SK-N-SH (cell line): ENCODE measurements at regions not wholly inside any gene's neighbourhood (a gene's known extent, or its start where the extent isn't known, plus 50 kb on each side); places are given as distances from the start of the nearest gene placed in this dataset.
A peak's percentile ranks its signal among the peaks of the same experiment; 100 is the strongest.

ENCODE experiments used
- CTCF ChIA-PET: fragments of 300-600, 350-600 bp; formaldehyde crosslinking; extraction: SDS; loops from one replicate; lab custom pipeline; 2021; lab: Yijun Ruan, JAX
- POLR2A ChIA-PET: fragments of 350-600 bp; sonication (Branson Sonifier 250); formaldehyde crosslinking; extraction: SDS; loops from one replicate; lab custom pipeline; 2020; ENCODE audit warnings: antibody characterized with exemption, inconsistent platforms; lab: Yijun Ruan, JAX
- DNase-seq: peaks from one replicate; pipeline ENCODE4 v3.0.0; 2012
- H2AFZ ChIP-seq: fragments of 200-600 bp; sonication (generic); 2 replicates; pipeline ENCODE4 v1.8.1; 2016; ENCODE audit warnings: antibody characterized with exemption, mild to moderate bottlenecking, low read depth
- H3F3A ChIP-seq: fragments of 200-600 bp; sonication (generic); replicated peaks from 2 replicates; pipeline ENCODE3; 2016; ENCODE audit warnings: antibody characterized with exemption, mild to moderate bottlenecking; ENCODE audit not compliant: insufficient read depth
- H3K27ac ChIP-seq, 2 experiments: fragments of 200-500 bp in 1 of 2; fragments of 200-600 bp in 1 of 2; sonication (Bioruptor generic) in 1 of 2; sonication (generic), shearing (Covaris generic) in 1 of 2; 2 replicates each; pipeline versions ENCODE4 v1.5.1 to v1.6.1; 2014 to 2016; ENCODE audit warnings: low read depth in 2 of 2, inconsistent platforms in 1 of 2, low read length in 1 of 2, mild to moderate bottlenecking in 1 of 2, mixed read lengths in 1 of 2
- H3K27me3 ChIP-seq: fragments of 200-600 bp; sonication (generic), shearing (Covaris generic); 2 replicates; pipeline ENCODE4 v1.6.1; 2016; ENCODE audit warnings: mixed run types; ENCODE audit not compliant: insufficient read depth
- H3K36me3 ChIP-seq, 2 experiments: fragments of 200-500 bp in 1 of 2; fragments of 200-600 bp in 1 of 2; sonication (Bioruptor generic) in 1 of 2; sonication (generic) in 1 of 2; replicated peaks in 1 of 2; 2 replicates each; pipeline versions ENCODE3 to v1.5.1; 2014 to 2016; ENCODE audit warnings: low read length in 1 of 2, mild to moderate bottlenecking in 1 of 2; ENCODE audit not compliant: insufficient read depth in 2 of 2, control insufficient read depth in 1 of 2
- H3K4me1 ChIP-seq, 2 experiments: fragments of 200-500 bp in 1 of 2; fragments of 200-600 bp in 1 of 2; sonication (Bioruptor generic) in 1 of 2; sonication (generic), shearing (Covaris generic) in 1 of 2; 2 replicates each; pipeline versions ENCODE4 v1.5.1 to v1.6.1; 2014 to 2016; ENCODE audit warnings: low read depth in 1 of 2, low read length in 1 of 2, mixed run types in 1 of 2; ENCODE audit not compliant: insufficient read depth in 2 of 2, control insufficient read depth in 1 of 2
- H3K4me2 ChIP-seq: fragments of 200-600 bp; sonication (generic), shearing (Covaris generic); 2 replicates; pipeline ENCODE4 v1.6.1; 2017; ENCODE audit warnings: mixed run types
- H3K4me3 ChIP-seq, 2 experiments: fragments of 200-500 bp in 1 of 2; fragments of 200-600 bp in 1 of 2; sonication (Bioruptor generic) in 1 of 2; sonication (generic), shearing (Covaris generic) in 1 of 2; 2 replicates each; pipeline versions ENCODE4 v1.5.1 to v1.8.1; 2014 to 2016; ENCODE audit warnings: low read depth in 2 of 2, inconsistent platforms in 1 of 2, low read length in 1 of 2, mild to moderate bottlenecking in 1 of 2, mixed read lengths in 1 of 2, moderate library complexity in 1 of 2
- H3K79me2 ChIP-seq: fragments of 200-600 bp; sonication (generic); 2 replicates; pipeline ENCODE4 v1.8.1; 2017; ENCODE audit warnings: mild to moderate bottlenecking; ENCODE audit not compliant: insufficient read depth
- H3K9ac ChIP-seq: fragments of 200-600 bp; sonication (generic); 2 replicates; pipeline ENCODE4 v1.6.1; 2017; ENCODE audit warnings: mixed run types
- H3K9me2 ChIP-seq: fragments of 200-600 bp; sonication (generic); 2 replicates; pipeline ENCODE4 v1.6.1; 2017; ENCODE audit warnings: mixed run types
- H3K9me3 ChIP-seq: fragments of 200-600 bp; sonication (generic); 2 replicates; pipeline ENCODE4 v1.6.1; 2017; ENCODE audit warnings: mixed run types, mild to moderate bottlenecking, moderate library complexity
- H4K20me1 ChIP-seq: fragments of 200-600 bp; sonication (generic); 2 replicates; pipeline ENCODE4 v1.6.1; 2017; ENCODE audit warnings: mild to moderate bottlenecking, mixed run types; ENCODE audit not compliant: insufficient read depth
- EP300 ChIP-seq, 2 experiments: IDR thresholded peaks; 2 replicates each; pipeline versions ENCODE4 v1.4.0 to v1.6.1; 2012; ENCODE audit warnings: borderline replicate concordance in 1 of 2, low read depth in 1 of 2, low read length in 1 of 2
- GATA2 ChIP-seq: sonication (generic); formaldehyde crosslinking; IDR thresholded peaks from 2 replicates; pipeline ENCODE4 v1.5.0; 2020; ENCODE audit warnings: mild to moderate bottlenecking, missing genetic modification reagents
- MXI1 ChIP-seq: IDR thresholded peaks from 2 replicates; pipeline ENCODE4 v1.6.1; 2012; ENCODE audit warnings: mild to moderate bottlenecking, low read depth, low read length, improper control_type of control experiment
- RFX5 ChIP-seq: IDR thresholded peaks from 2 replicates; pipeline ENCODE4 v1.6.1; 2012; ENCODE audit warnings: mild to moderate bottlenecking, improper control_type of control experiment, low read length
- SMC3 ChIP-seq: IDR thresholded peaks from 2 replicates; pipeline ENCODE4 v1.6.1; 2012; ENCODE audit warnings: low read depth, low read length, improper control_type of control experiment
- TAF1 ChIP-seq: IDR thresholded peaks from 2 replicates; pipeline ENCODE4 v1.6.1; 2012; ENCODE audit warnings: low read depth, mild to moderate bottlenecking, low read length, moderate library complexity, borderline replicate concordance
- WGBS: methylation state at CpG from one replicate; pipeline ENCODE4 v1.1.6; 2017; ENCODE audit warnings: low lambda C conversion rate; 5-methylcytosine and 5-hydroxymethylcytosine counted together

- Histone ChIP-seq H4K20me1 (no peaks in the 10 kb centered on the region), H3K36me3 (no peaks in the 10 kb centered on the region), H3K79me2 (no peaks in the 10 kb centered on the region), H3K9me2 (no peaks in the 10 kb centered on the region), H3K4me1 (peaks cover 0 to 3% of the 10 kb centered on the region in 2 experiments; a peak in 2 of 4 replicates), H3K27me3 (no peaks in the 10 kb centered on the region), H3K27ac (no peak overlapping the region), H3K4me2 (no peak overlapping the region), H3F3A (peaks cover 6% of the 10 kb centered on the region), H3K9me3 (no peaks in the 10 kb centered on the region), H2AFZ (no peak overlapping the region), H3K4me3 (no peak overlapping the region), H3K9ac (no peak overlapping the region)
- ChIA-PET CTCF (no interaction called here), POLR2A (no interaction called here)
- TF ChIP-seq RFX5 (no peak), MXI1 (no peak)
- DNase-seq: no peak
- WGBS: 48% methylated on average over 2 of the region's 2 CpGs
Measured at GRCh38 chr3:81040107-81040506, 721.3 kb downstream of the GBE1 start.

GRCh38 chr3:81033684-81034083, 727.8 kb downstream of the GBE1 start:
- no peaks in the 10 kb centered on the region for H3K79me2 ChIP-seq
- POLR2A ChIA-PET: no interaction called here
- H4K20me1 ChIP-seq: no peaks in the 10 kb centered on the region
- H3K4me2 ChIP-seq: peak overlapping the region; percentile 22
- peak; percentile 28 for DNase-seq
- 18% methylated on average over 4 of the region's 4 CpGs for WGBS
- no peaks in the 10 kb centered on the region for H3F3A ChIP-seq
- CTCF ChIA-PET: no interaction called here
- H3K27ac ChIP-seq: peak overlapping the region; percentile 17 to 86; a peak in 3 of 4 replicates
- peak; percentile 42 for TF ChIP-seq GATA2
- no peak for TF ChIP-seq SMC3
- no peaks in the 10 kb centered on the region for H3K9me3 ChIP-seq
- no peak overlapping the region; a peak in 1 of 4 replicates for H3K4me3 ChIP-seq
- no peak overlapping the region for H3K9ac ChIP-seq
- no peaks in the 10 kb centered on the region for H3K36me3 ChIP-seq
- H3K9me2 ChIP-seq: no peaks in the 10 kb centered on the region
- H2AFZ ChIP-seq: peak overlapping the region; percentile 45; the same call in 1 of the 2 replicates
- H3K27me3 ChIP-seq: no peaks in the 10 kb centered on the region
- peaks cover 0 to 2% of the 10 kb centered on the region in 2 experiments; a peak in 2 of 4 replicates for H3K4me1 ChIP-seq

- no peaks in the 10 kb centered on the region for H3K9me3 ChIP-seq
- no peaks in the 10 kb centered on the region for H3K36me3 ChIP-seq
- H3K4me1 ChIP-seq: peaks cover 0 to 2% of the 10 kb centered on the region in 2 experiments; a peak in 2 of 4 replicates
- no peaks in the 10 kb centered on the region for H4K20me1 ChIP-seq
- ChIA-PET CTCF (no interaction called here), POLR2A (no interaction called here)
- H3K79me2 ChIP-seq: no peaks in the 10 kb centered on the region
- TF ChIP-seq EP300 (IDR thresholded peaks at IDR 0.05; ENCODE audit: borderline replicate concordance in 1 of 2, low read depth in 1 of 2, low read length in 1 of 2): no peak
- H3K27ac ChIP-seq: peak overlapping the region; percentile 17 to 86; a peak in 3 of 4 replicates
- H3K9me2 ChIP-seq: no peaks in the 10 kb centered on the region
- H3K4me2 ChIP-seq: peak overlapping the region; percentile 22; the same call in 1 of the 2 replicates
- H3K4me3 ChIP-seq: no peak overlapping the region
- H3K27me3 ChIP-seq: no peaks in the 10 kb centered on the region
- WGBS: 48% methylated on average over 2 of the region's 2 CpGs
- H3K9ac ChIP-seq: no peak overlapping the region
- DNase-seq: no peak
- no peaks in the 10 kb centered on the region for H3F3A ChIP-seq
- H2AFZ ChIP-seq: peak overlapping the region; percentile 45; the same call in 1 of the 2 replicates
Measured at GRCh38 chr3:81033185-81033584, 728.3 kb downstream of the GBE1 start.

GRCh38 chr3:81029861-81030260, 731.6 kb downstream of the GBE1 start:
- Histone ChIP-seq H3K79me2 (no peaks in the 10 kb centered on the region), H3K4me3 (no peak overlapping the region), H3K4me1 (peaks cover 0 to 2% of the 10 kb centered on the region in 2 experiments; a peak in 2 of 4 replicates), H4K20me1 (no peaks in the 10 kb centered on the region), H3K9me2 (no peaks in the 10 kb centered on the region), H3K9ac (no peak overlapping the region), H3K36me3 (no peaks in the 10 kb centered on the region), H3K27ac (no peak overlapping the region), H3K9me3 (no peaks in the 10 kb centered on the region), H3K27me3 (no peaks in the 10 kb centered on the region), H3F3A (no peaks in the 10 kb centered on the region), H3K4me2 (no peak overlapping the region), H2AFZ (no peak overlapping the region)
- no peak for TF ChIP-seq TAF1
- 43% methylated on average over 2 of the region's 2 CpGs for WGBS
- no peak for DNase-seq
- CTCF ChIA-PET: interaction anchor here (1.4 kb wide), 1 partner anchor 13 kb away, joined by 4 read pairs; no protein-coding TSS in a partner anchor
- POLR2A ChIA-PET: no interaction called here
